Stimulated activated naive CD8-positive, alpha-beta T cell treated with anti-CD3 and anti-CD28 coated beads, Interleukin-15, amount 100 ng/mL, for 72 hours (primary cell): ENCODE measurements at regions not wholly inside any gene's neighbourhood (a gene's known extent, or its start where the extent isn't known, plus 50 kb on each side); places are given as distances from the start of the nearest gene placed in this dataset.
"Not testable (repeated sequence)": the region's sequence is repeated elsewhere in the genome, so short reads cannot be mapped to it uniquely, and the experiment has no call there.

Experiments used
- ATAC-seq: fragments of 150-1000 bp; cut with Tn5 transposase; 2 replicates; pipeline ENCODE4 v1.10.0; 2021; ENCODE audit warnings: mild to moderate bottlenecking, moderate library complexity
- DNase-seq, 2 donors: peaks; one replicate each; pipeline ENCODE4 v3.0.0; 2021 to 2022
- H3K27ac Mint-ChIP-seq, 2 donors: one replicate each; pipeline ENCODE4 v1.8.0; 2022; ENCODE audit warnings: mild to moderate bottlenecking in 2 of 2, mixed read lengths in 2 of 2, moderate library complexity in 2 of 2
- H3K27me3 Mint-ChIP-seq: one replicate; pipeline ENCODE4 v1.8.0; 2022; ENCODE audit warnings: mixed read lengths
- H3K4me1 Mint-ChIP-seq: one replicate; pipeline ENCODE4 v1.8.0; 2022; ENCODE audit warnings: mild to moderate bottlenecking, mixed read lengths
- H3K4me3 Mint-ChIP-seq, 2 donors: one replicate each; pipeline ENCODE4 v1.8.0; 2022; ENCODE audit warnings: mild to moderate bottlenecking in 2 of 2, mixed read lengths in 2 of 2, moderate library complexity in 1 of 2
- H3K9me3 Mint-ChIP-seq, 2 donors: one replicate each; pipeline ENCODE4 v1.8.0; 2022; ENCODE audit warnings: mixed read lengths in 2 of 2

- not testable (repeated sequence) for DNase-seq, H3K4me1 Mint-ChIP-seq, H3K9me3 Mint-ChIP-seq, H3K4me3 Mint-ChIP-seq, H3K27ac Mint-ChIP-seq
- ATAC-seq, result peak; percentile 9
- peaks cover 13% of the 10 kb centered on the region for H3K27me3 Mint-ChIP-seq
Measured at GRCh38 chr17:83173180-83173913, 93.9 kb downstream of the METRNL start.

GRCh38 chr17:83173914-83174361, 94.5 kb downstream of the METRNL start:
- Mint-ChIP-seq H3K4me1 (no peaks in the 10 kb centered on the region), H3K9me3 (peaks cover 0 to 4% of the 10 kb centered on the region in 2 donors), H3K4me3 (no peak overlapping the region), H3K27me3 (peaks cover 13% of the 10 kb centered on the region), H3K27ac (no peak overlapping the region)
- ATAC-seq (peak; percentile 28), DNase-seq (no peak)

DNA sequence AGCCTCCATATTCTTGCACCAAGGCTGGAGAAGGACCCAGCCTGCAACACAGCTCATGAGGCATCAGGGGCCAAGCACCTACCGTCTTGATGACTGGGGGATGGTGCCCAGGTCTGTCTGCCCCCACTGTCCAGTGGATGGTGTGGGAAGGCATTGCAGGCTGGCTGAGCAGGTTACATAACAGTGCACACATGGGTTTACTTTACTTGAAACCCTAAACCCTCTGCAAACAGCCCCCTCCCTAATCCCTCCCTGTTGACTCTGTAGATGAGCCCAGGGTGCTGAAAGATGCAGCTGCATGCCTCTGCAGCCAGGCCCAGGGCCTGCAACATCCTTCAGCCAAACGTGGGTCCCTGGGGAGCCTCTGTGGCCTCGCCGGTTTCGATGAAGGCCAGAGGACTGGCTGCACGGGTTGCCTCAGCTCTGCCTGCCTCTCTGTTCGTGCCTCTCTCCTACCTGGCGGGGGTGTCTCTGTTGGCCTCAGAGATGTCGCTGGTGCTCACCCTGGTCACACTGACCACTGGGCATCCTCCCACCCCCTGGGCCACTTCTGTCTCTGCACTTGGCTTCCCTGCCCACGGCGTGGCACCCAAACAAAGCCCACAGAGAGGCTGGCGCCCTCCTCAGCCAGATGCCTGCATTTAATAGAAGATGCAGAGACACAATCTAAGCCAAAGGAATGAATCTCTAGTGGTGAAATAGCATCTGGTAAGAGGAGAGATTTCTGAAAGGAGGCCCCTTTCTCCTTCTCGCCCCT, 95.1 kb downstream of the METRNL start:
- Mint-ChIP-seq H3K9me3 (peaks cover 0 to 4% of the 10 kb centered on the region in 2 donors), H3K27ac (peak overlapping the region in 1 of 2 donors; percentile 76), H3K27me3 (peaks cover 8% of the 10 kb centered on the region), H3K4me3 (no peak overlapping the region), H3K4me1 (no peaks in the 10 kb centered on the region)
- DNase-seq (no peak), ATAC-seq (peak; percentile 31)

- H3K27me3 Mint-ChIP-seq, result peaks cover under 1% of the 10 kb centered on the region
- no peak for ATAC-seq
- H3K27ac Mint-ChIP-seq, result peak overlapping the region in 1 of 2 donors; percentile 76
- H3K4me3 Mint-ChIP-seq, result no peak overlapping the region
- DNase-seq, result no peak
- H3K4me1 Mint-ChIP-seq, result no peaks in the 10 kb centered on the region
- H3K9me3 Mint-ChIP-seq, result no peaks in the 10 kb centered on the region
Measured at GRCh38 chr17:83175119-83175821, 95.9 kb downstream of the METRNL start.

DNA sequence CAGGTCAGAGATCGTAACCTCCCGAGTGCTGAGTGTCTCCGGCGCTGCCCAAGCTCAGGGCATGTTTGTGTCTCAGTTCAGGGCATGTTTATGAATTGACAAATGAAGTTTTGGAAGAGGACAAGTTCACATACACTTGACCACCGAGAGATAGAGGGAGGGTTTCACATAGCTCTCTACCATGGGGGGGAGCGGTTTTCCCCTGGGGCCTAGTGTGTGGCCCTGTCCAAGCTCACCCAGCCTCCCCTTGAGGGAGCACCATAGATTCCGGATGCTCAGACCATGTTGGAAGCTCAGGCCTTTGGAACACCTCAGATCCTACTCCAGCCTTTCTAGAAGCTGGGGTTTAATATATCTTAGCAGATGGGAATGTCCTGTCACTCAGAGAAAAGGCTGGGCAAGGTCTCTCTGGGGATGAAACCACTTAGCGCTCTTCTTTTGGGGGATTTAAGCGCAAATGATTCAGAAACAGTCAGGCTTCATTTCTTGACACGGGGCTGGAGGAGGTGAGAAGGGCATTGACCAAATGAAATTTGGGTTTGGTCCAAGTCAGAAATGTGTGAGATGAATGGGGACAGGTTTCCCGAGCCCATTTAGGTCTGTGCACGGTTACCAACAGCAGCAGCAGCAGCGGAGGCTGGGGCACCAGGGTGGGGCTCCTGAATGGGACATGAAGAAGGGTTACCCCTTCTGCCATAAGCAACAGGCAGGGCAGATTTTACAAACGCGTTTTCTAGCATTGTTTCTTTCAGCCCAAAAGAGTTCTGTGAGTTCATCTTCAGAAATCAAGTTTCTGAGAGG, 96.6 kb downstream of the METRNL start:
- DNase-seq, result no peak
- Mint-ChIP-seq H3K4me3 (no peak overlapping the region), H3K27ac (no peak overlapping the region), H3K9me3 (no peaks in the 10 kb centered on the region), H3K4me1 (no peaks in the 10 kb centered on the region), H3K27me3 (no peaks in the 10 kb centered on the region)
- ATAC-seq, result no peak

DNA sequence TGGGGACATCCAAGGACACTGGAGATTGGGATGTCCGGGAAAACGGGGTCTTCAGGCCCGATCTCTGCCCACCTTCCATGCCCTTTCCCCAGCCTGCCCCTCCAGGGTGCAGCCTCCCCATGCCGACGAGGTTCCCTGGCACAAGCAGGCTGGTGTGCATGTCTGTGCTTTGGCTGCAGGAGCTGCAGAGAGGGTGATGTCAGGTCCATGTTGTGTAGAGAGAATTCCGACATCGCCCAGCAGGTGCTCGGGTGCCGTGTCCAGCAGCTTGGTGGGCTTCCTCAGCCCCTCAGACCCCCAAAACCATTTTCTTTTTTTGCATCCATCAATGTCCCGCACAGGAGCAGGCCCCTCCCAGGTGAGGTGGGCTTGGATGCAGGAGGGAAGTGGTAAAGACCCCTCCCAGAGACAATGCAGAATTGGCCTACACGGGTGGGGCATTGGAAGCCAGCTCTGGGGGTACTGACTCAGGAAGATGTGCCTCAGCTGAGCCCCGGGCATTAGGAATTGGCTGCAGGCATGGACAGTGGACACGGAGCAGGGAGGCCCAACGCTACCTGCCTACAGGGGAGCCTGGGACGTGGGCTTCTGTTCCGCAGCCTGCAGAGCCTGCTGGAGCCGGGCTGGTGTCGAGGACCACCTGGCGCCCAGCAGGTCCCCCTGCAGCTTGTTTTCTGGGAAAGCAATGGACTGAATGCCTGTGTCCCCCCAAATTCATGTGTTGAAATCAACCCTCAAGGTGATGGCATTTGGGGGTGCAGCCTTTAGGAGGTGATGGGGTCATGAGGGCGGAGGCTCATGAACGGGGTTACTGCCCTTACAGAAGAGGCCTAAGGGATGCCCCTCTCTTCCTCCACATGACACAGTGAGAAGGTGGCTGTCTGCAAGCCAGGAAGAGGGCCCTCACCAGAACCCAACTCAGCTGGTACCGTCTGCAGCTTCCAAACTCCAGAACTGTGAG, 97.5 kb downstream of the METRNL start:
- DNase-seq (peak in 1 of 2 donors; percentile 6), ATAC-seq (no peak)
- Mint-ChIP-seq H3K27me3 (no peaks in the 10 kb centered on the region), H3K27ac (no peak overlapping the region), H3K4me3 (no peak overlapping the region), H3K4me1 (no peaks in the 10 kb centered on the region), H3K9me3 (no peaks in the 10 kb centered on the region)

DNA sequence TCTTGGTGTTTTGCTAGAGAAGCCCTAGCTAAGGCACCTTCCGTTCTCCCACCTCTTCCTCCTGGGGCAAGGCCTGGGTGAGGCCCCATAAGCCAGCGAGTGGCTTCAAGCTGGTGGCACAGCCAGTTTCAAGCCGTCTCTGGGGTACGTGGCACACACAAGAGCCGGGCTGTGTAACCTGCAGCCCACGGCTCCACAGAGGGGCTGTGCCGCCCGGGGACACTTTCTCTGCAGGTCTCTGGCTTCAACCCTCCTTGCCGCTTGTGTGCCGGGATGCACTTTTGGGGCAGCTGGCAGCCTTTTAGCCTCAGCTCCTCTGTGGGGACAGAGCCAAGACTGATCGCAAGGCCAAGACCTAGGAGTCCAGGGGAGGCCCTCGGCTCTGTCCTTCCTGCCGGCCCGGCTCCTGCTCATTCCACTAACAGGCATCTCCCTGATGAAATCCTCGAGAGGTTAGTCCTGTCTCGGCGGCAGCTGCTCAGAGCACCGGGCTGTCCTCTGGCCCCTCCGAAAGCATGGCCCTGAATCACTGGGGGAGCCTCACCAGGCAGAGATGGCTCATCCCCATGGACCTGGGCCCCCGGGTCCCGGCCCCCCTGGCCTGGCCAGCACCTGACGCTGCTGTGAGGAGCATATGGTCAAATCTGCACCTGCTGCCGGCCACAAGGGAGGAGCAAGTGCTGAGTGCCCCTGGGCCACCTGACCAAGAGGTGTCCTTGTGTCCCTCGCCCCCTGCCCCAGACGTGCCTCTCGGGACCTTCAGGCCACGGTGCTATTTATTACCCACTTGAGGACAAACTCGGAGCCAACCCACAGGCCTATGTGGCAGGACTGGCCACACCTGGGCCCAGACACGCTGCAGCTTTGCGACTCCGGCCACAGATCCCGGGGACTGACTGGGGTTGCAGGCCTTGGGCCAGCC, 98.5 kb downstream of the METRNL start:
- Mint-ChIP-seq H3K27ac (no peak overlapping the region), H3K4me1 (no peaks in the 10 kb centered on the region), H3K27me3 (no peaks in the 10 kb centered on the region), H3K9me3 (no peaks in the 10 kb centered on the region), H3K4me3 (no peak overlapping the region)
- no peak for ATAC-seq
- DNase-seq, result peak in 1 of 2 donors; percentile 6

DNA sequence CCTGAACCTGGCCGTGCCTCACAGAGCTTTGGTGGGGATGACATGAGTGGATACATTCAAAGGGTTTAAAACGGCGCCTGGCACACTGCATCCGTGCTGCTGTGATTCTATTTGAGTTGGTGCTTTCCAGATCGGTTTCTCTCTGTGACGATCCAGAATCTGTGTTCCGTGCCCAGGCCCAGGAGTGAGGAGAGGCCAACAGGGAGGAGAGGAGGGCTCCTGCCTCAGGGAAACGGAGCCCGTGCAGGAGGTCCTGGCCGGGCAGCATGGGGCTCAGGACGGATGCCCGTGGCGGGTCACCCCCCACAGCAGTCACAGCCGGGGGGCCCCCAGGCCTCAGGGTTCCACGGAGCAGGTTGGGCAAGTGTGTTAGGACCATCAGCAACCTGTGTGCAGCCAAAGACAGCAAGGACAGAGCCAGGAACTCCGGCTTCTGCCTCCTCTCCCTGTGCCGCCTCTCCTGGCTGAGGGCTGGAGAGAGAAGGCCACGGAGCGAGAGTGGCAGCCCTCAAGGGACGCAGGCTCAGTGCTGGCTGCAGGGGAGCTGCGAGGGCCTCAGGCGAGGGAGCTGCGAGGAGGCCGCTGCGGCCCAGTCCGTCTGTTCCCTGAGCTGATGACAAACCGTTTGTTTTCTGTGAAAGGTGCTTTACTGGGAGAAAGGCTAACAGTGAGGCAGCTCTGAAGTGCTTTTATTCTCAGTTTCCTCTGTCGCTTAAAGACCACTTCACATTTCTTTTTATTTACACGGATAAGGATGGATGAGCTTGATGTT, 99.3 kb downstream of the METRNL start:
- ATAC-seq, result no peak
- peak in 1 of 2 donors; percentile 6 for DNase-seq
- H3K4me3 Mint-ChIP-seq, result no peak overlapping the region
- no peak overlapping the region for H3K27ac Mint-ChIP-seq
- no peaks in the 10 kb centered on the region for H3K4me1 Mint-ChIP-seq
- H3K27me3 Mint-ChIP-seq, result no peaks in the 10 kb centered on the region
- no peaks in the 10 kb centered on the region for H3K9me3 Mint-ChIP-seq

- no peak overlapping the region for H3K27ac Mint-ChIP-seq
- ATAC-seq (no peak), DNase-seq (no peak)
- H3K4me1 Mint-ChIP-seq, result no peaks in the 10 kb centered on the region
- no peaks in the 10 kb centered on the region for H3K9me3 Mint-ChIP-seq
- H3K4me3 Mint-ChIP-seq, result no peak overlapping the region
- H3K27me3 Mint-ChIP-seq, result no peaks in the 10 kb centered on the region
Measured at GRCh38 chr17:83179374-83179773, 100.0 kb downstream of the METRNL start.

DNA sequence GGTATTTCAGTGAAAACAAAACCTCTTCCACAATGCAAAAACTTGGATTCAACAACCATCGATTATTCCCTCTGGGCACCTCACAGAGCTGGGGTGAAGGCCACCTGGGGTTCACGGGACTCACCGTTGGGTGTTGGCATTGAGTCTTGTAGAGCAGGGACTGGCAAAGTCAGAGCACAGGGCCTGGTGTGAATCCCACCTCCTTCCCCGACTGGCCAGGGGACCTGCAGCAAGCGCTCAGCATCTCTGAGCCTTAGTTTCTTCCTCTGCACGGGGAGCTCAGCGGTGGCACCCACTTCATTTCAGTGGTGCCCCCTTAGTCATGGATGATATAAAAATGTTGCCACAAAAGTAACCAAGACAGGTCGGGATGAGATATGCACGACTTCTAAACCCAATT, 100.4 kb downstream of the METRNL start:
- Mint-ChIP-seq H3K9me3 (no peaks in the 10 kb centered on the region), H3K4me1 (no peaks in the 10 kb centered on the region), H3K27ac (no peak overlapping the region), H3K27me3 (no peaks in the 10 kb centered on the region), H3K4me3 (no peak overlapping the region)
- DNase-seq (no peak), ATAC-seq (no peak)

GRCh38 chr17:83180264-83180995, 101.0 kb downstream of the METRNL start:
- Mint-ChIP-seq H3K4me1 (no peaks in the 10 kb centered on the region), H3K27me3 (no peaks in the 10 kb centered on the region), H3K9me3 (no peaks in the 10 kb centered on the region), H3K4me3 (no peak overlapping the region), H3K27ac (no peak overlapping the region)
- ATAC-seq (no peak), DNase-seq (no peak)

DNA sequence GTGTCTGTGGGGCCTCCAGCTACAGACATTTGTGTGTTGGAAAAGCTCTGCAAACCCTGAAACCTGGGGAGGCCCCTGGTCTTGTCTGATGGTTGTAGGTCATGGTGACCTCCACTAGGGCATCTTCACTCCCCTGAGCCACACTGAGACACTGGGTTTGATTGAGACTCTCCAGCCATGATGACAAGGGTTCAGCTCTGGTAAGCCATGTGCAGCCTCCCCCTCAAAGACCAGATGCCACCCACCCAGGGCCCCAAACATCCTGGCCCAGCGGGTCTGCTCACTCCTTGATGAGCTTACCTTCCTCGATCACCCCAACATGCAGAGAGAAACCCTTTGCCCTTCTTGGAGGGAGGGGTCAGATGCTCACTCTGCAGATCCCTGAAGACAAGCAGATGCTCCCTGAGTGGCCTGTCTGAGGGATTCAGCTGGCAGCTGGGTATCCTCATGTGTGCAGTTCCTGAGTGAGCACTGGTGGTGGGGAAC, 101.6 kb downstream of the METRNL start:
- peak overlapping the region in 1 of 2 donors; percentile 46 for H3K27ac Mint-ChIP-seq
- H3K4me1 Mint-ChIP-seq, result no peaks in the 10 kb centered on the region
- H3K27me3 Mint-ChIP-seq, result no peaks in the 10 kb centered on the region
- no peaks in the 10 kb centered on the region for H3K9me3 Mint-ChIP-seq
- ATAC-seq (peak; percentile 71), DNase-seq (no peak)
- H3K4me3 Mint-ChIP-seq, result no peak overlapping the region
